ENCODE measurements at regions not wholly inside any gene's neighbourhood (a gene's known extent, or its start where the extent isn't known, plus 50 kb on each side); places are given as distances from the start of the nearest gene placed in this dataset.

GRCh38 chr12:70028918-70029317 lies 203.9 kb downstream of the MYRFL start:
- no peak for TF ChIP-seq CTCF (IDR thresholded peaks at IDR 0.05)
- TF ChIP-seq POLR2A (IDR thresholded peaks at IDR 0.05): no peak

Data from adrenal gland (tissue), 5 donors.